SK-N-SH treated with all-trans-retinoic acid at 6 μM for 48 hours (cell line): ENCODE measurements at regions not wholly inside any gene's neighbourhood (a gene's known extent, or its start where the extent isn't known, plus 50 kb on each side); places are given as distances from the start of the nearest gene placed in this dataset.

Source experiments
- ARNTL ChIP-seq: fragments of 450-650 bp; formaldehyde crosslinking; IDR thresholded peaks from 2 replicates; pipeline ENCODE4 v1.5.0; 2020; ENCODE audit warnings: low read depth, mild to moderate bottlenecking, moderate library complexity, borderline replicate concordance
- CSDC2 ChIP-seq: fragments of 250-450 bp; sonication (Bioruptor Pico); IDR thresholded peaks from 2 replicates; pipeline ENCODE4 v1.5.0; 2020; ENCODE audit warnings: mild to moderate bottlenecking, moderate library complexity
- CSRNP3 ChIP-seq: fragments of 250-450 bp; sonication (Bioruptor Pico); IDR thresholded peaks from 2 replicates; pipeline ENCODE4 v1.5.1; 2021; ENCODE audit warnings: mild to moderate bottlenecking, moderate library complexity
- ESRRG ChIP-seq: fragments of 250-450 bp; sonication (Bioruptor Pico); IDR thresholded peaks from 2 replicates; pipeline ENCODE4 v1.6.1; 2021; ENCODE audit warnings: mild to moderate bottlenecking
- ISL1 ChIP-seq: fragments of 250-450 bp; sonication (Bioruptor Pico); IDR thresholded peaks from 2 replicates; pipeline ENCODE4 v2.1.2; 2022; ENCODE audit warnings: mild to moderate bottlenecking, moderate library complexity
- PATZ1 ChIP-seq: fragments of 250-450 bp; sonication (Bioruptor Pico); IDR thresholded peaks from 2 replicates; pipeline ENCODE4 v1.8.0; 2020; ENCODE audit warnings: mild to moderate bottlenecking, moderate library complexity, borderline replicate concordance
- TCF4 ChIP-seq: fragments of 250-450 bp; sonication (Bioruptor Pico); IDR thresholded peaks from 2 replicates; pipeline ENCODE4 v1.8.0; 2021; ENCODE audit warnings: mild to moderate bottlenecking, moderate library complexity, borderline replicate concordance
- TOX ChIP-seq: fragments of 250-450 bp; sonication (Bioruptor Pico); IDR thresholded peaks from 2 replicates; pipeline ENCODE4 v1.8.0; 2021; ENCODE audit warnings: mild to moderate bottlenecking, moderate library complexity, borderline replicate concordance
- ZFP30 ChIP-seq: fragments of 450-650 bp; formaldehyde crosslinking; IDR thresholded peaks from 2 replicates; pipeline ENCODE4 v1.5.0; 2022; ENCODE audit warnings: mild to moderate bottlenecking, moderate library complexity
- ZNF8 ChIP-seq: fragments of 450-650 bp; formaldehyde crosslinking; IDR thresholded peaks from 2 replicates; pipeline ENCODE4 v1.5.0; 2020; ENCODE audit warnings: mild to moderate bottlenecking, moderate library complexity

- TF ChIP-seq TOX (CRISPR knock-in tag) (no peak), TCF4 (CRISPR knock-in tag) (no peak), ZFP30 (no peak), CSRNP3 (CRISPR knock-in tag) (no peak), ISL1 (CRISPR knock-in tag) (no peak), ESRRG (CRISPR knock-in tag) (no peak), ARNTL (CRISPR knock-in tag) (no peak), PATZ1 (CRISPR knock-in tag) (no peak), CSDC2 (CRISPR knock-in tag) (no peak), ZNF8 (CRISPR knock-in tag) (no peak)
Measured at GRCh38 chr9:96177719-96178028, 124.3 kb downstream of the HSD17B3 start.
